ENCODE measurements at regions not wholly inside any gene's neighbourhood (a gene's known extent, or its start where the extent isn't known, plus 50 kb on each side); places are given as distances from the start of the nearest gene placed in this dataset.

GRCh38 chr3:68019876-68020275, 365.5 kb upstream of the SUCLG2 start:
- no peak for TF ChIP-seq CTCF (IDR thresholded peaks at IDR 0.05; ENCODE audit: low read length)
- TF ChIP-seq EZH2 (IDR thresholded peaks at IDR 0.05; ENCODE audit: borderline replicate concordance, low read length), result no peak

Measured in OCI-LY1 (cell line).